Neural progenitor cell (in vitro differentiated cells): ENCODE measurements at regions not wholly inside any gene's neighbourhood (a gene's known extent, or its start where the extent isn't known, plus 50 kb on each side); places are given as distances from the start of the nearest gene placed in this dataset.

Experiments used
- DNase-seq: peaks from one replicate; pipeline ENCODE4 v3.0.0-alpha.2; 2016; ENCODE audit warnings: low spot score
- H2AFZ ChIP-seq: fragments of 200-600 bp; sonication (generic); replicated peaks from 2 replicates; pipeline ENCODE4 v1.6.1; 2016; ENCODE audit warnings: antibody characterized with exemption
- H3F3A ChIP-seq: fragments of 200-600 bp; sonication (generic); 2 replicates; pipeline ENCODE4 v1.6.1; 2016; ENCODE audit warnings: antibody characterized with exemption, low read depth
- H3K27ac ChIP-seq: fragments of 200-600 bp; sonication (generic); 2 replicates; pipeline ENCODE4 v1.5.1; 2016; ENCODE audit warnings: mild to moderate bottlenecking
- H3K27me3 ChIP-seq: fragments of 200-600 bp; sonication (generic); 2 replicates; pipeline ENCODE4 v1.6.1; 2016; ENCODE audit warnings: mild to moderate bottlenecking, moderate library complexity
- H3K36me3 ChIP-seq: fragments of 200-600 bp; sonication (generic); 2 replicates; pipeline ENCODE4 v1.5.1; 2016
- H3K4me1 ChIP-seq: fragments of 200-600 bp; sonication (generic); 2 replicates; pipeline ENCODE4 v1.6.1; 2016; ENCODE audit warnings: mixed run types
- H3K4me2 ChIP-seq: fragments of 200-600 bp; sonication (generic); 2 replicates; pipeline ENCODE4 v1.6.1; 2016
- H3K4me3 ChIP-seq: fragments of 200-600 bp; sonication (generic); 2 replicates; pipeline ENCODE4 v1.5.1; 2016
- H3K79me2 ChIP-seq: fragments of 200-600 bp; sonication (generic); 2 replicates; pipeline ENCODE4 v1.6.1; 2016; ENCODE audit warnings: low read depth
- H3K9ac ChIP-seq: fragments of 200-600 bp; sonication (generic); 2 replicates; pipeline ENCODE4 v1.6.1; 2016
- H3K9me3 ChIP-seq: fragments of 200-600 bp; sonication (generic); 2 replicates; pipeline ENCODE4 v1.5.1; 2016; ENCODE audit warnings: low read depth
- H4K20me1 ChIP-seq: fragments of 200-600 bp; sonication (generic); 2 replicates; pipeline ENCODE4 v1.6.1; 2016; ENCODE audit warnings: low read depth
- H3K27ac Mint-ChIP-seq: 3 replicates; pipeline ENCODE4 v1.8.0; 2021; ENCODE audit warnings: mixed read lengths
- H3K27me3 Mint-ChIP-seq: 2 replicates; pipeline ENCODE4 v1.8.0; 2022; ENCODE audit warnings: low read depth, mild to moderate bottlenecking, inconsistent platforms, moderate library complexity, mixed read lengths; ENCODE audit not compliant: insufficient read depth
- H3K36me3 Mint-ChIP-seq: 3 replicates; pipeline ENCODE4 v1.8.0; 2021; ENCODE audit warnings: mixed read lengths
- H3K4me1 Mint-ChIP-seq: 3 replicates; pipeline ENCODE4 v1.8.0; 2021; ENCODE audit warnings: mixed read lengths
- H3K4me3 Mint-ChIP-seq: 3 replicates; pipeline ENCODE4 v1.8.0; 2021; ENCODE audit warnings: mild to moderate bottlenecking, moderate library complexity, mixed read lengths
- H3K9me3 Mint-ChIP-seq: 3 replicates; pipeline ENCODE4 v1.8.0; 2020; ENCODE audit warnings: mixed read lengths
- CTCF ChIP-seq: fragments of 200-600 bp; sonication (generic); IDR thresholded peaks from 2 replicates; pipeline ENCODE4 v1.5.1; 2017; ENCODE audit warnings: antibody characterized with exemption, mild to moderate bottlenecking
- EZH2 ChIP-seq: fragments of 200-600 bp; sonication (generic); IDR thresholded peaks from 2 replicates; pipeline ENCODE4 v1.6.1; 2017; ENCODE audit warnings: antibody characterized with exemption, mild to moderate bottlenecking, moderate library complexity
- EZH2phosphoT487 ChIP-seq: fragments of 200-600 bp; sonication (generic); IDR thresholded peaks from 2 replicates; pipeline ENCODE4 v1.6.1; 2017; ENCODE audit warnings: antibody characterized with exemption

GRCh38 chr4:138866314-138866713 is 149.3 kb upstream of the NOCT start:
- H3K27ac ChIP-seq: no peak overlapping the region
- H3K36me3 Mint-ChIP-seq: no peaks in the 10 kb centered on the region
- no peak overlapping the region for H2AFZ ChIP-seq
- no peaks in the 10 kb centered on the region for H3K27me3 ChIP-seq
- H4K20me1 ChIP-seq: no peaks in the 10 kb centered on the region
- H3K27ac Mint-ChIP-seq: no peak overlapping the region
- no peaks in the 10 kb centered on the region for H3K79me2 ChIP-seq
- H3K9ac ChIP-seq: no peak overlapping the region
- DNase-seq: no peak
- no peaks in the 10 kb centered on the region for H3K36me3 ChIP-seq
- no peak overlapping the region for H3K4me2 ChIP-seq
- no peak for TF ChIP-seq EZH2phosphoT487
- no peak for TF ChIP-seq CTCF
- no peak for TF ChIP-seq EZH2
- H3K4me1 Mint-ChIP-seq: peaks cover 19% of the 10 kb centered on the region
- H3K4me1 ChIP-seq: peaks cover 10% of the 10 kb centered on the region
- no peak overlapping the region for H3K4me3 ChIP-seq
- H3K4me3 Mint-ChIP-seq: no peak overlapping the region
- no peaks in the 10 kb centered on the region for H3K9me3 ChIP-seq
- peaks cover 4% of the 10 kb centered on the region for H3F3A ChIP-seq
- no peaks in the 10 kb centered on the region for H3K9me3 Mint-ChIP-seq
- H3K27me3 Mint-ChIP-seq: no peaks in the 10 kb centered on the region

GRCh38 chr4:138865765-138866164 is 149.8 kb upstream of the NOCT start:
- no peaks in the 10 kb centered on the region for H3K36me3 Mint-ChIP-seq
- no peaks in the 10 kb centered on the region for H3K9me3 Mint-ChIP-seq
- no peak overlapping the region for H3K4me3 Mint-ChIP-seq
- no peak for DNase-seq
- Histone ChIP-seq H3K4me2 (no peak overlapping the region), H3K4me3 (no peak overlapping the region), H3K27ac (no peak overlapping the region), H3F3A (peaks cover 4% of the 10 kb centered on the region), H3K9me3 (no peaks in the 10 kb centered on the region), H2AFZ (no peak overlapping the region), H3K27me3 (no peaks in the 10 kb centered on the region), H3K79me2 (no peaks in the 10 kb centered on the region), H4K20me1 (no peaks in the 10 kb centered on the region), H3K4me1 (peaks cover 9% of the 10 kb centered on the region), H3K36me3 (no peaks in the 10 kb centered on the region), H3K9ac (no peak overlapping the region)
- peaks cover 1% of the 10 kb centered on the region for H3K27me3 Mint-ChIP-seq
- peaks cover 16% of the 10 kb centered on the region for H3K4me1 Mint-ChIP-seq
- H3K27ac Mint-ChIP-seq: no peak overlapping the region
- TF ChIP-seq EZH2: no peak
- no peak for TF ChIP-seq CTCF
- TF ChIP-seq EZH2phosphoT487: no peak

GRCh38 chr4:138864961-138865720 is 150.4 kb upstream of the NOCT start:
- H3K36me3 Mint-ChIP-seq: no peaks in the 10 kb centered on the region
- Histone ChIP-seq H3K4me3 (no peak overlapping the region), H3K36me3 (no peaks in the 10 kb centered on the region), H4K20me1 (no peaks in the 10 kb centered on the region), H2AFZ (no peak overlapping the region), H3K9me3 (no peaks in the 10 kb centered on the region), H3K4me1 (peaks cover 5% of the 10 kb centered on the region), H3K27me3 (no peaks in the 10 kb centered on the region), H3K79me2 (no peaks in the 10 kb centered on the region), H3K9ac (no peak overlapping the region), H3F3A (peaks cover 4% of the 10 kb centered on the region), H3K27ac (no peak overlapping the region), H3K4me2 (no peak overlapping the region)
- no peak overlapping the region for H3K4me3 Mint-ChIP-seq
- H3K27me3 Mint-ChIP-seq: peaks cover 2% of the 10 kb centered on the region
- peaks cover 13% of the 10 kb centered on the region for H3K4me1 Mint-ChIP-seq
- TF ChIP-seq EZH2 (no peak), EZH2phosphoT487 (no peak), CTCF (no peak)
- no peaks in the 10 kb centered on the region for H3K9me3 Mint-ChIP-seq
- H3K27ac Mint-ChIP-seq: no peak overlapping the region
- DNase-seq: no peak
